H1 (cell line): ENCODE measurements at regions not wholly inside any gene's neighbourhood (a gene's known extent, or its start where the extent isn't known, plus 50 kb on each side); places are given as distances from the start of the nearest gene placed in this dataset.

ENCODE experiments used
- BCL11A ChIP-seq, 2 experiments: IDR thresholded peaks; one replicate each; pipeline ENCODE4 v1.6.1; 2011; ENCODE audit warnings: low read depth in 2 of 2, low read length in 2 of 2, mild to moderate bottlenecking in 2 of 2
- CBX5 ChIP-seq: fragments of 300-800, 300-1000 bp; sonication (generic); IDR thresholded peaks from 2 replicates; pipeline ENCODE4 v1.7.1; 2016; ENCODE audit warnings: antibody characterized with exemption, low read length, low read depth
- CHD1 ChIP-seq: IDR thresholded peaks from 2 replicates; pipeline ENCODE4 v1.6.1; 2012; ENCODE audit warnings: low read depth, low read length, improper control_type of control experiment
- KDM5A ChIP-seq: fragments of 200-600 bp; IDR thresholded peaks from 2 replicates; pipeline ENCODE4 v1.7.1; 2012; ENCODE audit warnings: mild to moderate bottlenecking, low read length, inconsistent platforms, mixed read lengths
- POLR2AphosphoS5 ChIP-seq: IDR thresholded peaks from 2 replicates; pipeline ENCODE4 v1.6.1; 2011; ENCODE audit warnings: low read depth, low read length
- SP2 ChIP-seq: IDR thresholded peaks from 2 replicates; pipeline ENCODE4 v1.6.1; 2012; ENCODE audit warnings: mild to moderate bottlenecking, low read length, inconsistent platforms
- SP4 ChIP-seq: IDR thresholded peaks from 2 replicates; pipeline ENCODE4 v1.6.1; 2012; ENCODE audit warnings: low read length, inconsistent platforms
- TEAD4 ChIP-seq: IDR thresholded peaks from 2 replicates; pipeline ENCODE4 v1.6.1; 2012; ENCODE audit warnings: low read depth, low read length, inconsistent platforms, mixed read lengths
- TF ChIP-seq, protein P1 (sequence below): IDR thresholded peaks from 2 replicates; pipeline ENCODE4 v1.6.1; 2011; ENCODE audit warnings: low read length, improper control_type of control experiment

DNA sequence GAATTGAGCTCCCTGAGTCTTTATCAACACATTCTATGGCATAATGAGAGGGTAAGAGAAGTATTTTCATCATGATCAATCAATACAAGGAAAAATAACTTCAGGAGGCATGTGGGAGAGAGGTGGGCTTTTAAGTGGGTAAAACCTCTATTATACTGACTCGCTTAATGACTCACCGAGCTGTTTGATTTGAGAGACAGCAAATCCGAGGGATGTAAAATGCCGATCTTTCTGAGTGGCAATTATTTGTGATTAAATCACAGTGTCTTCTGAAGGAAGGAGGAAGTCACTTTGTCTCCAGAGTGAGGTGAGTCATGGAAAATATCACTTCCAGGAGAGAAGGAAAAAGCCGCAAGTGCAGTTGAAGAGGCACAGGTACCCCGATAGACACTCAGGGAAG, 320.4 kb downstream of the DRD1 start (continued):
- TF ChIP-seq, protein P1, sequence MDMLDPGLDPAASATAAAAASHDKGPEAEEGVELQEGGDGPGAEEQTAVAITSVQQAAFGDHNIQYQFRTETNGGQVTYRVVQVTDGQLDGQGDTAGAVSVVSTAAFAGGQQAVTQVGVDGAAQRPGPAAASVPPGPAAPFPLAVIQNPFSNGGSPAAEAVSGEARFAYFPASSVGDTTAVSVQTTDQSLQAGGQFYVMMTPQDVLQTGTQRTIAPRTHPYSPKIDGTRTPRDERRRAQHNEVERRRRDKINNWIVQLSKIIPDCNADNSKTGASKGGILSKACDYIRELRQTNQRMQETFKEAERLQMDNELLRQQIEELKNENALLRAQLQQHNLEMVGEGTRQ = no peak
- TF ChIP-seq POLR2AphosphoS5 = no peak
- no peak for TF ChIP-seq BCL11A (IDR thresholded peaks at IDR 0.05; ENCODE audit: low read depth in 2 of 2, low read length in 2 of 2)
- no peak for TF ChIP-seq SP4
- TF ChIP-seq KDM5A = no peak
- TF ChIP-seq CHD1 = no peak
- TF ChIP-seq SP2 = no peak
- no peak for TF ChIP-seq TEAD4
- no peak for TF ChIP-seq CBX5
